DMS53 treated with DMSO at 0.1 percent for 48 hours (cell line): ENCODE measurements at regions not wholly inside any gene's neighbourhood (a gene's known extent, or its start where the extent isn't known, plus 50 kb on each side); places are given as distances from the start of the nearest gene placed in this dataset.
A peak's percentile ranks its signal among the peaks of the same experiment; 100 is the strongest.
"Not testable (repeated sequence)": the region's sequence is repeated elsewhere in the genome, so short reads cannot be mapped to it uniquely, and the experiment has no call there.

Experiments
- DNase-seq: peaks from one replicate; lab custom pipeline; 2025; ENCODE audit not compliant: unreplicated experiment; lab: John Stamatoyannopoulos, UW

DNA sequence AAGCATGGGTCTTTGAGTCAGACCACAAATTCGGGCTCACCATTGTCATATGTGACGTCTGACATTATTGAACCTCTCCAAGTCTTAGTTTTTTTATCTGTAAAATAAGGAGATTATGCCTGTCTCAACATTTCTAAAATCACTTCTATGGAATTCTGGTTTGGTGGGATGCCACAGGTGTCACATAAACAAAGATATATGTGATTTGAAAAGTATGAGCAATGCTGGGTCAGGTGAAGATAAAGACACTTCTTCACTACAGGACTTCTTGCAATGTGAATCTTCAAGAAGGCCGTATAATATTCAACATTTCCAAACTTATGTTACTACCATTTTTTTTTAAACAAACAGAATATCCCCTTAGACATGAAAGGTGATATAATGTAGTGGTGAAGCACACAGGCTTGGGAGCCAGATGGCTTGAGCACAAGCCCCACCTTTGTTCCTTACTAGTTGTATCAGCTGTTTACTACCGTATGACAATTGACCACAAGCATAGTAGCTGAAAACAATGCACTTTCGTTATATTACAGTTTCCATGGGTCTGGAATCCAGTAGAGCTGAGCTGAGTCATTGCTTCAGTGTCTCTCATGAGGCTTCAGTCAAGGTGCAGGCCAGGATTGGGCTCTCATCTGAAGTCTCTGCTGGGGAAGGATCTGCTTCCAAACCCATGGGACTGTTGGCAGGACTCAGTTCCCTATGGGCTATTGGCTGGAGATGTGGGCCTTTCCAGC, 87.7 kb downstream of the UTP18 start:
- DNase-seq = no peak

DNA sequence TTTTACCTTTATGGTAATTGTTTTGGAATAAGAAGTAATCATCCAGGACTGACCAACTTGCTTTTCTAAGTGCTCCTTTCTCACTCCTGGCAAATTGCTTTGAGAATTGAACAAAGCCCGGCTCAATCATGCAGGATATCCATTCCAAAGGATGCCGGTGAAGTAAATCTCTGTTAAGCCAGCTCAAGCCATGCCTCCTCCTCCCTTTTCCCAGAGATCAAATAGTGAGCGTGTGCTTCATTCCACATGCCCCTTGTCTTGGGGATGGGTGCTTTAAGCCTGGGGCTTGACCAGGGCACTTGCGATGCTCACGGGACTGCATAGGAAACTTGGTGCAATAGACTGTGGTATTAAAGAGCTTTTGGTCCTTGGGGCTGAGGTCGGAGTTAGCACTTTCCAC, 90.7 kb downstream of the UTP18 start:
- no peak for DNase-seq

DNA sequence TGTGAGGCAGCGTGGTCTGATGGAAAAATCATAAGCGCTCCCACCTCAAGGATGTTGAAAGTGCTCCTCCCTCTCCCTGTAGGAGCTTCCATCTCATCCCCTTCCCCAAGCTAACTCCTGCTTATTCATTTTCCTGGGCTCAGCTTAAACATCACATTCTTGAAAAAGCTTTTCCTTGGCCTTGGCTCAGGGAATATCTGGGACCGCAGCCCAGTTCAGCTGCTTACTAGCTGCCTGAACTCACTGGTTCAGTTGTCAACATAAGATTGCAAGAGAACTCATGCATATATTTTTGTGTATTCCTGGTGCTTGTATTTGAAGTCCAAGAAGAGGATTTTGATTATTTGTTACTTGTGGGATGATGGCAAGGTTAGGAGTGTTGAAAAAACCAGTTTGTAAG, 91.5 kb downstream of the UTP18 start:
- DNase-seq = no peak

GRCh38 chr17:51352798-51353197, 92.5 kb downstream of the UTP18 start:
- DNase-seq = no peak

GRCh38 chr17:51353296-51353695, 93.0 kb downstream of the UTP18 start:
- DNase-seq = no peak

GRCh38 chr17:51354936-51355335, 94.6 kb downstream of the UTP18 start:
- no peak for DNase-seq

DNA sequence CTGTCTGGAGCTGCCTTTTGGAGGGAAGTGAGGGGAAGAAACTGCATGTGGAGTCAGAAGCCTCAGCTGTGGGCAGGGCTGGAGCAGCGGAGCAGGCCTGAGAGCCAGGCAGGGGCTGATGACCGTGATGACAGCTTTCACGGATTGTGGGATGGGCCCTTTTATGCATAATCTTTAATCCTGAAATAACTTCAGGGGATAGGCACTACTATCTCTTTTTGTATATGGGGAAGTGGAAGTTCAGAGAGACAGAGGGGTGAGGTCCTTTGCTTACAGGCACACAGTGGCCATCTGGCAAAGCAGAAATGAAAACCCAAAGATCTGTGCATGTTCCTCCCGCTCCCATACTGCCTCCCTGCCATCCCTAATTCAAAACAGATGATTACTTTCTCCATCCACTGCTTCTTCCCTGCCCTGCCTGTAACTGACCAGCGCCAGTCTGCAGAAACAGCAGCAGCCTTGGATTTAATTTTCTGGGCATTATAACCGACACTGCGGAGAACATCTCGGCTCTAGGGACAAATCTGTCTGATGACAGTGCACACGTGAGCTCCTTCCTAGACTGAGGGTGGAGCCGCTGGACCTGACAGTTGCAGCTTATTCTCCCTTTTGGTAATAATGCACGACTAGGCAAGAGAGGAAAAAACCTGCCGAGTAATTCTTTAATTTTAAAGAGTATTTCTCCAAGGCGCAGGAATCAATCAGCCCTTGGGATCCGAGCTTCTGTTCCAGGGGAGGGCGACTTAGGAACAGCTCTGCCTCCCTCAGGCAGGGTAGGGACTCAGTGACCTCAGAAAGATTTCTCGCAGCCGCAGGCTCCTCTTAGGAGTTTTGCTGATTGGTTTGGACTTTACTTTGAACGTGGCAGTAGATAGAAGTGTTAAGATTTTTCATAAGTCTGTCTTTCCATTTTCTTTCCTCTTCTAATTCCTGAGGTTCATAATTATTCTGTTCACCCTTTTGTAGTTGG, 95.4 kb downstream of the UTP18 start:
- DNase-seq = no peak

GRCh38 chr17:51359055-51359454, 98.7 kb downstream of the UTP18 start:
- no peak for DNase-seq

GRCh38 chr17:51362811-51363585, 102.7 kb downstream of the UTP18 start:
- no peak for DNase-seq

DNA sequence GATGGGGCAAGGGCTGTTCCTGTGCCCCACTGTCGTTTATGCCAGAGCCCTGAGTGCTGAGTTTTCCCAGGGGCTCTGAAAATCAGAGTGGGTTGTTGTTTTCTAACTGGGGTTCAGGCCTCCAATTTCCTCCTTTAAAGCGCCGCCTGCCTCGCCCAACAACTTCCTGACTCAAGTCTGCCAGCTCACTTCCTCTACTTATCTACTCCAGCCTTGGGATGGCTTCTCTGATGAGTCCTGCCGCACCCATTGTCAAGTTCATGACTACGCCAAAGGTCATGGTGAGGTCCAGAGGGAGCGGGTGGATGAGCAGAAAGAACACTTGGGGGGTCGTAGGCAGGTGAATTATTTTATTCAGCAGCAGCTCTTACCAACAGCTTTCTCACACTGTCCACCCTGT, 104.7 kb downstream of the UTP18 start:
- DNase-seq = no peak

- no peak for DNase-seq
Measured at GRCh38 chr17:51366866-51367265, 106.5 kb downstream of the UTP18 start.

GRCh38 chr17:51367836-51368235, 107.5 kb downstream of the UTP18 start:
- DNase-seq = not testable (repeated sequence)

DNA sequence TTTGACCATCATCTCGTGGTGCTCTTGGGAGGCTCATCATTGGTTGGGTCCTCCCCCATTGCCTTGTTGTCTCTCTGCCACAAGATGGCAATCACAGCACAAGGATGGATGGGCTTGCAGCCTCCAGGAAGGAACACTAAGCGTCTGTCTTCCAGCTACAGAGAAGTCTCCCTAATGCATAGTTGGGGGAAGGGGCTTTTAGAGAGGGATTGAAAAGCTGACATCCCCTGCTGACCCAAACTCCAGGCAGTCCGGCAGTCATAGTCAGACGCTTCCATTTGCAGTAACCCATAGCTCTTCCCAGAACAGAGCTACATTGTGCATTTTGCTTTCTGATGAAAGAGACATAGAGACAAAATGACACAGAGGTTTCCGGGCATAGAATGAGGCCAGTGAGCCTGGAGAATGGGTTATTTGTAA, 111.4 kb downstream of the UTP18 start:
- peak; percentile 51 for DNase-seq

DNA sequence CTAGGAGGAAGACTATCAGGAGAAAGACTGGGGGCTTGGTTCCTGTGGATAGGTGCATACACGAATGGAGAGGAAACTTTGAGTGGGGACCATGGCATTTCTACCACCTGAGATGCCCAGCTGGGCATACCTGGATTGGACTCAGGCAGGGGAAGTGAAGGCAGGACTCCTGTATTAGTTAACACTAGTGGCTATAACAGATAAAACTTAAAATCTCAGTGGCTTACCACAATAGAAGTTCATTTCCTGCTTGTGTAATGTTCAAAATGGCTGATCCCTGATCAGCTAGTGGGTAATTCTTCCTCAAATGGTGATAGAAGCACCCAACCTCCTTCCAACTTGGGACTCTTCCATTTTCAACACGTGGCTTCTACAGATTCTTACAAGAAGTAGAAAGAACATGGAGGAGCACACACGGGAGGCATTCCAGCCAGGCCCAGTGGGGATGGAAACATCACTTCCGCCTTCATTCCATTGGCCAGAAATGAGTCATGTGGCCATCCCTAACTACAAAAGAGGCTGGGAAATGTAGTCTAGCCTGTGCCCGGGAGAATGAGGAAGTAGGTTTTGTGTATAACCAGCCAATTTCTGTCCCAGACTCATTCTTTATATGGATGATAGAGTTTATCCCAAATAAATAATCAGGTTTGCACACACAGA, 112.1 kb downstream of the UTP18 start:
- peak; percentile 39 for DNase-seq

DNA sequence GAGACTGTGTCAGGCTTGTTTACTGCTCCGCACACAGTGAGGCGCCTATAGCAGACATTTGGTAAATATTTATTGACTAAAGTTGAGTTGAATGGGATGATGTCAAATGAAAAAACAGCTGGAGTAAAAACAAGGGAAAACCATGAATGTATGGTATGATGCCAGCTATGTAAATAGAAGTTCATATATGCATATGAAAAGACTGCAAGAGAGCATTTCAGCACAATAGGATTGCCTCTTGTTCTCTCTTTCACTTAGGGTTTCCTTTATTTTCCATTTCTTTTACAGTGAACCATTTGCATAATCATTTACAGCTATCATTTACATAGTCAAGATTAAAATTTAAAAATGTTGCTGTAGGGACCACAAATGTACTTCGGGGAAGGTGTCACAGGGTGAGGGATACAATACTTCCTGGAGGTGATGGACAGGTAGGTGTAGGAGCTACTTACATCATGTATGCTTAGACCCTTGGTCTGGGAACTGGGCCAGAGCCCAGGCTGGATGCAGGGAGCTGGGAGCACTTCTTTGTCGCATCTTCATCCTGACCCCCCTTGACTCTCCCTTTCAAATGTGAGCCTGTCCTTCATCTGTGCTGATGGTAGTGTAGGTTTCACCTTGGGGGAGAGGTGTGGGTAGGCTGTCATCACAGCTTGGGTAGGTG, 113.3 kb downstream of the UTP18 start:
- DNase-seq = no peak

GRCh38 chr17:51374209-51374608, 113.9 kb downstream of the UTP18 start:
- no peak for DNase-seq

DNA sequence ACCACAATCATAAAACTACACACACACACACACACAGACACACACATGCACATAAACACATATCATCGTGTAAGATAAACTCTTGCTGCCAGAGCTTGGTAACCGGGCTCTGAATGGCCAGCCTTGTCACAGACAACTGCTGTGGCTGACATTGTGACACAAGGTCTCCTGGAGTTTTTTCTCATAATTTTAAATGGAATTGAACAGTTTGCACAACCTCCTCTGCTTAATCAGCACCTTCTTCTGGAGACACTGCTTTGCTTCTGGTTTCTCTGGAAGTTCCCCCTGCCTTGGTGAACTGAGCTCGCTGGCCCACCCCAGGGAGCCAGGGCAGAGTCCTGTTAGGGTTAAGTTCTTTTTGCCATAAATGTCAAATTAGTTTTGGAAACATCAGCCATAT, 115.4 kb downstream of the UTP18 start:
- DNase-seq = no peak

DNA sequence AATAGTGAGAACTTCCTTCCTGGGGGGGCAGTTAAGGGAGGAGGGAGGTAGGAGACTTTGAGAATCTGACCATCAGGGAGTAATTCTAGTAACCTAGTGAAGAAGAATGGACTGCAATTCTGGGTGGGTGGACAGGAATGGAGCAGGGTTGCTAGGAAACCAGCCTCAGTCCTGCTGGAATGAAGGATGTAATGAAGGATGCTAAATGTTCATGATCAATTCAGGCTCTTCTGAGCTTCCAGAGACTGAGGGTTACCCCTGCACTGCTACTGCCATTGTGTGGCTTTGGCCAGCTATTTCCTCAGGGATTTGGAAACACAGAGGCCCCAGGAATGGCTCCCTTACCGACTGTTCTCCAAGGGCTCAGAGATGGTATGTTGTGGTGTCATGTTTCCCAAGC, 116.4 kb downstream of the UTP18 start:
- no peak for DNase-seq

DNA sequence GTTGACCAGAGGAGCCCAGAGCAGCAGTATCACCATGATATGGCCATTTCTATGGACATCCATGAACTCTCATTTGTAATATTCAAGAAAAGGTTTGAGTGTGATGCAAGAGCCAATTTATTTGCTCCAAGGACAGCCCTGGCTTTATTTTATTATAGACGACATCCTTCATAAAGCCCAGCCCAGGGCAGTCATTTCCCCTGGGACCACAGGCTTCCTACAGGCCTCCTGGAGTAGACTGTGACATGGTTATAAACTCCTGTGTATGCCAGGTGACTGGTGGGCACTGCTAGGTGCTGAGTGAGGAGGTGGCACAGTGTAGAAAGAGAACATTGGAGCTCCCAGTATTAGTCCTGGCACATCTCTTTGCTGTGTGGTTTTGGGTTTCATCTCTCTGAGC, 120.9 kb downstream of the UTP18 start:
- DNase-seq = no peak

GRCh38 chr17:51385208-51385607, 124.9 kb downstream of the UTP18 start:
- no peak for DNase-seq
